Nephron (organoid): ENCODE measurements at regions not wholly inside any gene's neighbourhood (a gene's known extent, or its start where the extent isn't known, plus 50 kb on each side); places are given as distances from the start of the nearest gene placed in this dataset.

Source experiments
- H3K27ac Mint-ChIP-seq, 3 experiments: 2 replicates each; pipeline ENCODE4 v1.8.0; 2020; ENCODE audit warnings: mixed read lengths in 3 of 3, mild to moderate bottlenecking in 2 of 3, moderate library complexity in 1 of 3
- H3K27me3 Mint-ChIP-seq: 2 replicates; pipeline ENCODE4 v1.8.0; 2021; ENCODE audit warnings: low read depth, mild to moderate bottlenecking, moderate library complexity, mixed read lengths
- H3K36me3 Mint-ChIP-seq: 2 replicates; pipeline ENCODE4 v1.8.0; 2020; ENCODE audit warnings: low read depth, mixed read lengths
- H3K4me1 Mint-ChIP-seq: 2 replicates; pipeline ENCODE4 v1.8.0; 2020; ENCODE audit warnings: mixed read lengths
- H3K4me3 Mint-ChIP-seq, 3 experiments: 2 replicates each; pipeline ENCODE4 v1.8.0; 2020; ENCODE audit warnings: mild to moderate bottlenecking in 3 of 3, mixed read lengths in 3 of 3, moderate library complexity in 2 of 3
- H3K9me3 Mint-ChIP-seq: 2 replicates; pipeline ENCODE4 v1.8.0; 2020; ENCODE audit warnings: mixed read lengths
- CTCF ChIP-seq, 3 experiments: fragments of 200-600 bp; sonication (generic); IDR thresholded peaks; one replicate each; pipeline ENCODE4 v1.5.0; 2021; ENCODE audit warnings: antibody characterized with exemption in 3 of 3; ENCODE audit not compliant: unreplicated experiment in 3 of 3

- H3K36me3 Mint-ChIP-seq, result no peaks in the 10 kb centered on the region
- TF ChIP-seq CTCF (IDR thresholded peaks at IDR 0.05; ENCODE audit: unreplicated experiment in 3 of 3), result no peak
- peaks cover 6% of the 10 kb centered on the region for H3K4me1 Mint-ChIP-seq
- H3K27me3 Mint-ChIP-seq, result peaks cover 29% of the 10 kb centered on the region
- H3K4me3 Mint-ChIP-seq, result no peak overlapping the region
- H3K9me3 Mint-ChIP-seq, result no peaks in the 10 kb centered on the region
- H3K27ac Mint-ChIP-seq, result no peak overlapping the region
These were observed 52.4 kb upstream of the PDE10A start for GRCh38 chr6:165715428-165715827.

GRCh38 chr6:165714907-165715306 is 51.9 kb upstream of the PDE10A start:
- Mint-ChIP-seq H3K27me3 (peaks cover 27% of the 10 kb centered on the region), H3K9me3 (peaks cover 1% of the 10 kb centered on the region), H3K4me1 (peaks cover 6% of the 10 kb centered on the region), H3K27ac (no peak overlapping the region), H3K4me3 (no peak overlapping the region), H3K36me3 (no peaks in the 10 kb centered on the region)
- TF ChIP-seq CTCF (IDR thresholded peaks at IDR 0.05; ENCODE audit: unreplicated experiment in 3 of 3), result no peak

- H3K4me3 Mint-ChIP-seq, result no peak overlapping the region
- H3K27ac Mint-ChIP-seq, result no peak overlapping the region
- no peaks in the 10 kb centered on the region for H3K36me3 Mint-ChIP-seq
- TF ChIP-seq CTCF (IDR thresholded peaks at IDR 0.05; ENCODE audit: unreplicated experiment in 3 of 3), result no peak
- peaks cover 17% of the 10 kb centered on the region for H3K27me3 Mint-ChIP-seq
- peaks cover 6% of the 10 kb centered on the region for H3K4me1 Mint-ChIP-seq
- peaks cover 4% of the 10 kb centered on the region for H3K9me3 Mint-ChIP-seq
These were observed 50.9 kb upstream of the PDE10A start for GRCh38 chr6:165713845-165714466.
